HG03097 (cell line): ENCODE measurements at regions not wholly inside any gene's neighbourhood (a gene's known extent, or its start where the extent isn't known, plus 50 kb on each side); places are given as distances from the start of the nearest gene placed in this dataset.

Source experiments
- ATAC-seq: cut with Tn5 transposase; IDR thresholded peaks from one replicate; pipeline ENCODE4 v1.9.1; 2021; ENCODE audit not compliant: unreplicated experiment, low FRiP score

GRCh38 chr16:73299346-73299745 lies 251.4 kb upstream of the ZFHX3 start:
- ATAC-seq: no peak

GRCh38 chr16:73298562-73298961 lies 250.6 kb upstream of the ZFHX3 start:
- ATAC-seq: peak; percentile 46

- ATAC-seq: no peak
Measured at GRCh38 chr16:73290258-73290657, 242.3 kb upstream of the ZFHX3 start.

- peak; percentile 86 for ATAC-seq
Measured at GRCh38 chr16:73289232-73289631, 241.3 kb upstream of the ZFHX3 start.

- no peak for ATAC-seq
Measured at GRCh38 chr16:73288520-73288919, 240.6 kb upstream of the ZFHX3 start.

GRCh38 chr16:73287859-73288405 lies 240.0 kb upstream of the ZFHX3 start:
- ATAC-seq: no peak

- ATAC-seq: no peak
Measured at GRCh38 chr16:73286346-73287267, 238.7 kb upstream of the ZFHX3 start.

- ATAC-seq: no peak
Measured at GRCh38 chr16:73285436-73286201, 237.7 kb upstream of the ZFHX3 start.

GRCh38 chr16:73280388-73280787 lies 232.5 kb upstream of the ZFHX3 start:
- no peak for ATAC-seq

- ATAC-seq: no peak
Measured at GRCh38 chr16:73279451-73279850, 231.5 kb upstream of the ZFHX3 start.

GRCh38 chr16:73277071-73277470 lies 229.1 kb upstream of the ZFHX3 start:
- no peak for ATAC-seq

GRCh38 chr16:73275448-73275847 lies 227.5 kb upstream of the ZFHX3 start:
- ATAC-seq: no peak

- ATAC-seq: no peak
Measured at GRCh38 chr16:73275024-73275423, 227.1 kb upstream of the ZFHX3 start.

- ATAC-seq: no peak
Measured at GRCh38 chr16:73274140-73274539, 226.2 kb upstream of the ZFHX3 start.

GRCh38 chr16:73268366-73268993 lies 220.6 kb upstream of the ZFHX3 start:
- ATAC-seq: no peak

GRCh38 chr16:73265935-73266334 lies 218.0 kb upstream of the ZFHX3 start:
- ATAC-seq: no peak

- no peak for ATAC-seq
Measured at GRCh38 chr16:73265124-73265837, 217.4 kb upstream of the ZFHX3 start.

GRCh38 chr16:73262931-73263330 lies 215.0 kb upstream of the ZFHX3 start:
- no peak for ATAC-seq

- no peak for ATAC-seq
Measured at GRCh38 chr16:73255031-73255430, 207.1 kb upstream of the ZFHX3 start.

- ATAC-seq: no peak
Measured at GRCh38 chr16:73253922-73254480, 206.1 kb upstream of the ZFHX3 start.
